Stimulated activated CD8-positive, alpha-beta memory T cell treated with anti-CD3 and anti-CD28 coated beads, Interleukin-2, amount 100 ng/mL, for 48 hours (primary cell): ENCODE measurements at regions not wholly inside any gene's neighbourhood (a gene's known extent, or its start where the extent isn't known, plus 50 kb on each side); places are given as distances from the start of the nearest gene placed in this dataset.
A peak's percentile ranks its signal among the peaks of the same experiment; 100 is the strongest.

ENCODE experiments used
- DNase-seq, 2 donors: peaks; one replicate each; pipeline ENCODE4 v3.0.0-alpha.2; 2020; ENCODE audit warnings: low read depth in 2 of 2

- DNase-seq, result no peak
Observed at GRCh38 chr3:72344236-72344635, 504.0 kb downstream of the SHQ1 start.

GRCh38 chr3:72343078-72343477 is 505.2 kb downstream of the SHQ1 start:
- peak in 1 of 2 donors; percentile 25 for DNase-seq

- DNase-seq, result no peak
Observed at GRCh38 chr3:72342450-72342849, 505.8 kb downstream of the SHQ1 start.

- no peak for DNase-seq
Observed at GRCh38 chr3:72341920-72342319, 506.3 kb downstream of the SHQ1 start.

- DNase-seq, result no peak
Observed at GRCh38 chr3:72341380-72341770, 506.9 kb downstream of the SHQ1 start.

GRCh38 chr3:72340476-72341379 is 507.5 kb downstream of the SHQ1 start:
- no peak for DNase-seq

- no peak for DNase-seq
Observed at GRCh38 chr3:72340056-72340455, 508.2 kb downstream of the SHQ1 start.

- no peak for DNase-seq
Observed at GRCh38 chr3:72339670-72340030, 508.6 kb downstream of the SHQ1 start.

- DNase-seq, result peak; percentile 27 to 69
Observed at GRCh38 chr3:72338942-72339669, 509.1 kb downstream of the SHQ1 start.

GRCh38 chr3:72338082-72338941 is 509.9 kb downstream of the SHQ1 start:
- DNase-seq, result peak in 1 of 2 donors; percentile 44

- no peak for DNase-seq
Observed at GRCh38 chr3:72337480-72337855, 510.8 kb downstream of the SHQ1 start.

- no peak for DNase-seq
Observed at GRCh38 chr3:72336821-72337479, 511.3 kb downstream of the SHQ1 start.

- DNase-seq, result no peak
Observed at GRCh38 chr3:72336114-72336651, 512.1 kb downstream of the SHQ1 start.

- DNase-seq, result no peak
Observed at GRCh38 chr3:72335458-72336095, 512.7 kb downstream of the SHQ1 start.

- no peak for DNase-seq
Observed at GRCh38 chr3:72334681-72335457, 513.4 kb downstream of the SHQ1 start.

GRCh38 chr3:72332689-72333088 is 515.6 kb downstream of the SHQ1 start:
- DNase-seq, result no peak

GRCh38 chr3:72332036-72332435 is 516.2 kb downstream of the SHQ1 start:
- DNase-seq, result no peak

GRCh38 chr3:72331076-72331475 is 517.2 kb downstream of the SHQ1 start:
- DNase-seq, result no peak

- no peak for DNase-seq
Observed at GRCh38 chr3:72329354-72329753, 518.9 kb downstream of the SHQ1 start.

GRCh38 chr3:72328755-72329277 is 519.4 kb downstream of the SHQ1 start:
- no peak for DNase-seq
